NB4 (cell line): ENCODE measurements at regions not wholly inside any gene's neighbourhood (a gene's known extent, or its start where the extent isn't known, plus 50 kb on each side); places are given as distances from the start of the nearest gene placed in this dataset.

Source experiments
- POLR2A ChIP-seq: IDR thresholded peaks from 2 replicates; pipeline ENCODE4 v1.6.1; 2011; ENCODE audit warnings: mild to moderate bottlenecking; ENCODE audit not compliant: insufficient read length; ENCODE audit errors: extremely low read depth
- TF ChIP-seq, protein P1 (sequence below): IDR thresholded peaks from one replicate; pipeline ENCODE4 v1.5.1; 2012; ENCODE audit warnings: low read depth, low read length

DNA sequence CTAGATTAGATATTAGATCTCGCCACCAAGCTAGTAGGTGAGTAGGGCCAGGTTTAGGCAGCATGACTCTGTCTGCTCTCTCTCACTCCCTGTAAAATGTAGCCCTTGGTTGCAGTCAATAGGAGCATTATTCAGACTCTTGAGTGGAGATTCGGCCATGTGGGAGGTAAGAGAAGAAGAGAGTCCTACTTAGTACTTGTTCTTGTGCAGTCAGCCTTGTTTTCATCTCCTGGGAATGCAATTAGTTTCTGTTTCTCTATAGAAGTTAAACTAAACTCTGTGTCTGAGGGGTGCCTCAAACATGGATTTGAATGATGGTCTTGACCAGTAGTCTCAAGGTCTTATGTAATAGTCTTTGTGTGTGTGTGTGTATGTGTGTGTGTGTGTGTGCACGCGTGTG is 229.5 kb upstream of the DPH6 start:
- TF ChIP-seq POLR2A, result no peak
- TF ChIP-seq, protein P1, sequence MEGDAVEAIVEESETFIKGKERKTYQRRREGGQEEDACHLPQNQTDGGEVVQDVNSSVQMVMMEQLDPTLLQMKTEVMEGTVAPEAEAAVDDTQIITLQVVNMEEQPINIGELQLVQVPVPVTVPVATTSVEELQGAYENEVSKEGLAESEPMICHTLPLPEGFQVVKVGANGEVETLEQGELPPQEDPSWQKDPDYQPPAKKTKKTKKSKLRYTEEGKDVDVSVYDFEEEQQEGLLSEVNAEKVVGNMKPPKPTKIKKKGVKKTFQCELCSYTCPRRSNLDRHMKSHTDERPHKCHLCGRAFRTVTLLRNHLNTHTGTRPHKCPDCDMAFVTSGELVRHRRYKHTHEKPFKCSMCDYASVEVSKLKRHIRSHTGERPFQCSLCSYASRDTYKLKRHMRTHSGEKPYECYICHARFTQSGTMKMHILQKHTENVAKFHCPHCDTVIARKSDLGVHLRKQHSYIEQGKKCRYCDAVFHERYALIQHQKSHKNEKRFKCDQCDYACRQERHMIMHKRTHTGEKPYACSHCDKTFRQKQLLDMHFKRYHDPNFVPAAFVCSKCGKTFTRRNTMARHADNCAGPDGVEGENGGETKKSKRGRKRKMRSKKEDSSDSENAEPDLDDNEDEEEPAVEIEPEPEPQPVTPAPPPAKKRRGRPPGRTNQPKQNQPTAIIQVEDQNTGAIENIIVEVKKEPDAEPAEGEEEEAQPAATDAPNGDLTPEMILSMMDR, result no peak
